ENCODE measurements at regions not wholly inside any gene's neighbourhood (a gene's known extent, or its start where the extent isn't known, plus 50 kb on each side); places are given as distances from the start of the nearest gene placed in this dataset.

DNA sequence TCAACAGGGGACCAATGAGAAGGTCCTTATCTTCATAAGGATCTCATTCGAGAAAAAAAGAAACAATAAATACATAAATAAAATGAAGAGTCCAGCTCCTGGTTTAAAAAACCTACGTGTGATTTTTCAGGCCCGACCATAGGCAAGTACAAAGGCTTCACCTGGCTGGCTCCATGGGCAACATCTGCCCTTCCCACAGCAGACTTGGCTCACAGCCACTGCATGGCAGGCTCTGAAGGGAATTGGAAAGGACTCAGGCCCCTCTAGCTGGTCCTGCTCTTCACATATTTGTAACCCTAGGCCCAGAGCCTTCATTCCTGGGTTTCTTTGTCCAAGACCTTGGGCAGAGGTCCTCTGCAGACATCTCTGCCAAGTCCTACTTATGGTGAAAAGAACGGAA is 228.1 kb downstream of the QDPR start:
- intact Hi-C loops (cut with micrococcal nuclease) = no loop called here
- H3K36me3 Mint-ChIP-seq = no peaks in the 10 kb centered on the region

DNA sequence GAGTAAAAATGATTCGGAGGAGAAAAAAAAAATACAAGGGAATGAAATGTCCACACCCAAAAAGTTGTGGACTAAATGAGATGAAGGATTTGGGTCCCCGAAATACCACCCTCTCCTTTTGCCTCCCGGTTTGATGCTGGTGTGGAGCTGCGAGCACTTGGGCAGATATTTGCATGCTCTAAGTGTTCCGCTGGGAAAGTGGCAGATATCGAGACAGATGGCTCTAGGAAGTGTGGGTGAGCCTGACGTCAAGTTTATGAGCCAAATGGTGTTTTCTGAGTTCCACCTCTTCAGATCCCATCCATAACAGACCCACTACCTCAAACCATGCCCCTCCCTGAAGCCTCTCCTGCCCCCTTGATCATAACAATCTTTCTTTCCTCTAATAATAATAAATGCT is 228.6 kb downstream of the QDPR start:
- H3K9me3 ChIP-seq (replicated peaks in 1 of 2; ENCODE audit: control insufficient read depth in 1 of 2, insufficient read depth in 1 of 2, low read length in 2 of 2) = no peaks in the 10 kb centered on the region
- 100% methylated on average over 3 of the region's 7 CpGs for WGBS (ENCODE audit: insufficient coverage)
- no peaks in the 10 kb centered on the region for H3K4me1 ChIP-seq (ENCODE audit: control insufficient read depth in 1 of 2, insufficient read depth in 2 of 2, low read length in 2 of 2)
- no peak overlapping the region for H3K4me3 Mint-ChIP-seq
- no peaks in the 10 kb centered on the region for H3K36me3 ChIP-seq (replicated peaks in 1 of 2; ENCODE audit: control insufficient read depth in 1 of 2, insufficient read depth in 2 of 2, low read length in 2 of 2)
- TF ChIP-seq, protein P1, sequence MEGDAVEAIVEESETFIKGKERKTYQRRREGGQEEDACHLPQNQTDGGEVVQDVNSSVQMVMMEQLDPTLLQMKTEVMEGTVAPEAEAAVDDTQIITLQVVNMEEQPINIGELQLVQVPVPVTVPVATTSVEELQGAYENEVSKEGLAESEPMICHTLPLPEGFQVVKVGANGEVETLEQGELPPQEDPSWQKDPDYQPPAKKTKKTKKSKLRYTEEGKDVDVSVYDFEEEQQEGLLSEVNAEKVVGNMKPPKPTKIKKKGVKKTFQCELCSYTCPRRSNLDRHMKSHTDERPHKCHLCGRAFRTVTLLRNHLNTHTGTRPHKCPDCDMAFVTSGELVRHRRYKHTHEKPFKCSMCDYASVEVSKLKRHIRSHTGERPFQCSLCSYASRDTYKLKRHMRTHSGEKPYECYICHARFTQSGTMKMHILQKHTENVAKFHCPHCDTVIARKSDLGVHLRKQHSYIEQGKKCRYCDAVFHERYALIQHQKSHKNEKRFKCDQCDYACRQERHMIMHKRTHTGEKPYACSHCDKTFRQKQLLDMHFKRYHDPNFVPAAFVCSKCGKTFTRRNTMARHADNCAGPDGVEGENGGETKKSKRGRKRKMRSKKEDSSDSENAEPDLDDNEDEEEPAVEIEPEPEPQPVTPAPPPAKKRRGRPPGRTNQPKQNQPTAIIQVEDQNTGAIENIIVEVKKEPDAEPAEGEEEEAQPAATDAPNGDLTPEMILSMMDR (IDR thresholded peaks at IDR 0.05) = no peak
- H3K9me3 Mint-ChIP-seq = peaks cover 0 to 3% (median 0%) of the 10 kb centered on the region in 7 donors
- no peak overlapping the region for H2AFZ ChIP-seq (ENCODE audit: insufficient read depth, low read depth, low read length, poor library complexity, severe bottlenecking)
- no peak overlapping the region for H3K9ac ChIP-seq (ENCODE audit: insufficient read depth, low read length, poor library complexity, severe bottlenecking)
- H3K27me3 ChIP-seq (ENCODE audit: control insufficient read depth in 2 of 2, insufficient read depth in 2 of 2, low read length in 2 of 2) = no peaks in the 10 kb centered on the region
- no peaks in the 10 kb centered on the region for H3K4me1 Mint-ChIP-seq
- H3K4me3 ChIP-seq (replicated peaks in 1 of 3; ENCODE audit: low read depth in 2 of 3, low read length in 3 of 3) = no peak overlapping the region
- H3K4me2 ChIP-seq (replicated peaks; ENCODE audit: extremely low read depth, low read length, poor library complexity, severe bottlenecking) = no peak overlapping the region
- H3K27ac Mint-ChIP-seq = no peak overlapping the region
- H3K27ac ChIP-seq (ENCODE audit: low read depth in 1 of 2, low read length in 2 of 2) = no peak overlapping the region
- H3K36me3 Mint-ChIP-seq = no peaks in the 10 kb centered on the region
- intact Hi-C loops (cut with micrococcal nuclease) = no loop called here
- no peaks in the 10 kb centered on the region for H4K20me1 ChIP-seq (ENCODE audit: insufficient read depth, low read length)
- peaks cover 1 to 9% (median 4%) of the 10 kb centered on the region in 3 donors for H3K27me3 Mint-ChIP-seq (ENCODE audit: low read depth in 3 of 3)
- no peak for DNase-seq
- H3K79me2 ChIP-seq (ENCODE audit: insufficient read depth, low read length) = no peaks in the 10 kb centered on the region

More for the DNA sequence above, 228.1 kb downstream of the QDPR start:
- H3K27ac Mint-ChIP-seq = no peak overlapping the region
- Histone ChIP-seq H3K27ac (ENCODE audit: low read depth in 1 of 2, low read length in 2 of 2) (no peak overlapping the region), H3K4me3 (replicated peaks in 1 of 3; ENCODE audit: low read depth in 2 of 3, low read length in 3 of 3) (no peak overlapping the region), H3K36me3 (replicated peaks in 1 of 2; ENCODE audit: control insufficient read depth in 1 of 2, insufficient read depth in 2 of 2, low read length in 2 of 2) (no peaks in the 10 kb centered on the region), H3K9ac (ENCODE audit: insufficient read depth, low read length, poor library complexity, severe bottlenecking) (no peak overlapping the region), H3K4me2 (replicated peaks; ENCODE audit: extremely low read depth, low read length, poor library complexity, severe bottlenecking) (no peak overlapping the region), H3K27me3 (ENCODE audit: control insufficient read depth in 2 of 2, insufficient read depth in 2 of 2, low read length in 2 of 2) (no peaks in the 10 kb centered on the region), H3K79me2 (ENCODE audit: insufficient read depth, low read length) (no peaks in the 10 kb centered on the region), H3K4me1 (ENCODE audit: control insufficient read depth in 1 of 2, insufficient read depth in 2 of 2, low read length in 2 of 2) (no peaks in the 10 kb centered on the region), H4K20me1 (ENCODE audit: insufficient read depth, low read length) (no peaks in the 10 kb centered on the region), H2AFZ (ENCODE audit: insufficient read depth, low read depth, low read length, poor library complexity, severe bottlenecking) (no peak overlapping the region), H3K9me3 (replicated peaks in 1 of 2; ENCODE audit: control insufficient read depth in 1 of 2, insufficient read depth in 1 of 2, low read length in 2 of 2) (no peaks in the 10 kb centered on the region)
- no peaks in the 10 kb centered on the region for H3K4me1 Mint-ChIP-seq
- no peak overlapping the region for H3K4me3 Mint-ChIP-seq
- H3K27me3 Mint-ChIP-seq (ENCODE audit: low read depth in 3 of 3) = peaks cover 1 to 9% (median 4%) of the 10 kb centered on the region in 3 donors
- TF ChIP-seq, protein P1 (IDR thresholded peaks at IDR 0.05) = no peak
- WGBS (ENCODE audit: insufficient coverage) = 87% methylated on average over 4 of the region's 4 CpGs
- H3K9me3 Mint-ChIP-seq = peaks cover 0 to 3% (median 0%) of the 10 kb centered on the region in 7 donors
- no peak for DNase-seq
